SK-N-SH (cell line): ENCODE measurements at regions not wholly inside any gene's neighbourhood (a gene's known extent, or its start where the extent isn't known, plus 50 kb on each side); places are given as distances from the start of the nearest gene placed in this dataset.

Experiments used
- CTCF ChIA-PET: fragments of 300-600, 350-600 bp; formaldehyde crosslinking; extraction: SDS; loops from one replicate; lab custom pipeline; 2021; lab: Yijun Ruan, JAX
- POLR2A ChIA-PET: fragments of 350-600 bp; sonication (Branson Sonifier 250); formaldehyde crosslinking; extraction: SDS; loops from one replicate; lab custom pipeline; 2020; ENCODE audit warnings: antibody characterized with exemption, inconsistent platforms; lab: Yijun Ruan, JAX
- DNase-seq: peaks from one replicate; pipeline ENCODE4 v3.0.0; 2012
- H2AFZ ChIP-seq: fragments of 200-600 bp; sonication (generic); 2 replicates; pipeline ENCODE4 v1.8.1; 2016; ENCODE audit warnings: antibody characterized with exemption, mild to moderate bottlenecking, low read depth
- H3F3A ChIP-seq: fragments of 200-600 bp; sonication (generic); replicated peaks from 2 replicates; pipeline ENCODE3; 2016; ENCODE audit warnings: antibody characterized with exemption, mild to moderate bottlenecking; ENCODE audit not compliant: insufficient read depth
- H3K27ac ChIP-seq, 2 experiments: fragments of 200-500 bp in 1 of 2; fragments of 200-600 bp in 1 of 2; sonication (Bioruptor generic) in 1 of 2; sonication (generic), shearing (Covaris generic) in 1 of 2; 2 replicates each; pipeline versions ENCODE4 v1.5.1 to v1.6.1; 2014 to 2016; ENCODE audit warnings: low read depth in 2 of 2, inconsistent platforms in 1 of 2, low read length in 1 of 2, mild to moderate bottlenecking in 1 of 2, mixed read lengths in 1 of 2
- H3K27me3 ChIP-seq: fragments of 200-600 bp; sonication (generic), shearing (Covaris generic); 2 replicates; pipeline ENCODE4 v1.6.1; 2016; ENCODE audit warnings: mixed run types; ENCODE audit not compliant: insufficient read depth
- H3K36me3 ChIP-seq, 2 experiments: fragments of 200-500 bp in 1 of 2; fragments of 200-600 bp in 1 of 2; sonication (Bioruptor generic) in 1 of 2; sonication (generic) in 1 of 2; replicated peaks in 1 of 2; 2 replicates each; pipeline versions ENCODE3 to v1.5.1; 2014 to 2016; ENCODE audit warnings: low read length in 1 of 2, mild to moderate bottlenecking in 1 of 2; ENCODE audit not compliant: insufficient read depth in 2 of 2, control insufficient read depth in 1 of 2
- H3K4me1 ChIP-seq, 2 experiments: fragments of 200-500 bp in 1 of 2; fragments of 200-600 bp in 1 of 2; sonication (Bioruptor generic) in 1 of 2; sonication (generic), shearing (Covaris generic) in 1 of 2; 2 replicates each; pipeline versions ENCODE4 v1.5.1 to v1.6.1; 2014 to 2016; ENCODE audit warnings: low read depth in 1 of 2, low read length in 1 of 2, mixed run types in 1 of 2; ENCODE audit not compliant: insufficient read depth in 2 of 2, control insufficient read depth in 1 of 2
- H3K4me2 ChIP-seq: fragments of 200-600 bp; sonication (generic), shearing (Covaris generic); 2 replicates; pipeline ENCODE4 v1.6.1; 2017; ENCODE audit warnings: mixed run types
- H3K4me3 ChIP-seq, 2 experiments: fragments of 200-500 bp in 1 of 2; fragments of 200-600 bp in 1 of 2; sonication (Bioruptor generic) in 1 of 2; sonication (generic), shearing (Covaris generic) in 1 of 2; 2 replicates each; pipeline versions ENCODE4 v1.5.1 to v1.8.1; 2014 to 2016; ENCODE audit warnings: low read depth in 2 of 2, inconsistent platforms in 1 of 2, low read length in 1 of 2, mild to moderate bottlenecking in 1 of 2, mixed read lengths in 1 of 2, moderate library complexity in 1 of 2
- H3K79me2 ChIP-seq: fragments of 200-600 bp; sonication (generic); 2 replicates; pipeline ENCODE4 v1.8.1; 2017; ENCODE audit warnings: mild to moderate bottlenecking; ENCODE audit not compliant: insufficient read depth
- H3K9ac ChIP-seq: fragments of 200-600 bp; sonication (generic); 2 replicates; pipeline ENCODE4 v1.6.1; 2017; ENCODE audit warnings: mixed run types
- H3K9me2 ChIP-seq: fragments of 200-600 bp; sonication (generic); 2 replicates; pipeline ENCODE4 v1.6.1; 2017; ENCODE audit warnings: mixed run types
- H3K9me3 ChIP-seq: fragments of 200-600 bp; sonication (generic); 2 replicates; pipeline ENCODE4 v1.6.1; 2017; ENCODE audit warnings: mixed run types, mild to moderate bottlenecking, moderate library complexity
- H4K20me1 ChIP-seq: fragments of 200-600 bp; sonication (generic); 2 replicates; pipeline ENCODE4 v1.6.1; 2017; ENCODE audit warnings: mild to moderate bottlenecking, mixed run types; ENCODE audit not compliant: insufficient read depth
- EP300 ChIP-seq, 2 experiments: IDR thresholded peaks; 2 replicates each; pipeline versions ENCODE4 v1.4.0 to v1.6.1; 2012; ENCODE audit warnings: borderline replicate concordance in 1 of 2, low read depth in 1 of 2, low read length in 1 of 2
- FOXM1 ChIP-seq: IDR thresholded peaks from 2 replicates; pipeline ENCODE4 v1.4.0; 2012; ENCODE audit warnings: low read depth, mild to moderate bottlenecking
- GABPA ChIP-seq: IDR thresholded peaks from 2 replicates; pipeline ENCODE4 v1.4.0; 2012; ENCODE audit warnings: low read depth, mild to moderate bottlenecking
- GATA2 ChIP-seq: sonication (generic); formaldehyde crosslinking; IDR thresholded peaks from 2 replicates; pipeline ENCODE4 v1.5.0; 2020; ENCODE audit warnings: mild to moderate bottlenecking, missing genetic modification reagents
- JUND ChIP-seq: IDR thresholded peaks from 2 replicates; pipeline ENCODE4 v1.4.0; 2012
- NFIC ChIP-seq: IDR thresholded peaks from 2 replicates; pipeline ENCODE4 v1.4.0; 2012; ENCODE audit warnings: borderline replicate concordance
- POLR2AphosphoS5 ChIP-seq: IDR thresholded peaks from 2 replicates; pipeline ENCODE4 v1.6.1; 2012; ENCODE audit warnings: low read depth, low read length
- RAD21 ChIP-seq: IDR thresholded peaks from 2 replicates; pipeline ENCODE4 v1.6.1; 2012; ENCODE audit warnings: mild to moderate bottlenecking, low read length
- RXRA ChIP-seq: IDR thresholded peaks from 2 replicates; pipeline ENCODE4 v1.4.0; 2012; ENCODE audit warnings: low read depth, mild to moderate bottlenecking, borderline replicate concordance
- SIN3A ChIP-seq: IDR thresholded peaks from 2 replicates; pipeline ENCODE4 v1.6.1; 2012; ENCODE audit warnings: low read depth, mild to moderate bottlenecking, low read length, moderate library complexity, borderline replicate concordance
- SMC3 ChIP-seq: IDR thresholded peaks from 2 replicates; pipeline ENCODE4 v1.6.1; 2012; ENCODE audit warnings: low read depth, low read length, improper control_type of control experiment
- TAF1 ChIP-seq: IDR thresholded peaks from 2 replicates; pipeline ENCODE4 v1.6.1; 2012; ENCODE audit warnings: low read depth, mild to moderate bottlenecking, low read length, moderate library complexity, borderline replicate concordance
- TCF12 ChIP-seq: IDR thresholded peaks from 2 replicates; pipeline ENCODE4 v1.4.0; 2012
- TEAD4 ChIP-seq: IDR thresholded peaks from 2 replicates; pipeline ENCODE4 v1.4.0; 2012; ENCODE audit warnings: mild to moderate bottlenecking, borderline replicate concordance; ENCODE audit not compliant: insufficient read depth
- YY1 ChIP-seq: IDR thresholded peaks from 2 replicates; pipeline ENCODE4 v1.4.0; 2012; ENCODE audit warnings: low read depth, mild to moderate bottlenecking
- WGBS: methylation state at CpG from one replicate; pipeline ENCODE4 v1.1.6; 2017; ENCODE audit warnings: low lambda C conversion rate; 5-methylcytosine and 5-hydroxymethylcytosine counted together
- TF ChIP-seq, protein P1 (sequence below): IDR thresholded peaks from 2 replicates; pipeline ENCODE4; 2012
- TF ChIP-seq, protein P2 (sequence below): IDR thresholded peaks from 2 replicates; pipeline ENCODE4 v1.4.0; 2012; ENCODE audit warnings: low read depth, borderline replicate concordance
- TF ChIP-seq, protein P3 (sequence below): fragments of 150-350 bp; IDR thresholded peaks from 2 replicates; pipeline ENCODE4 v1.6.1; 2016; ENCODE audit warnings: mild to moderate bottlenecking, low read depth, low read length
- TF ChIP-seq, protein P4 (sequence below): fragments of 200-600 bp; sonication (generic); IDR thresholded peaks from 2 replicates; pipeline ENCODE4 v1.6.1; 2017; ENCODE audit warnings: antibody characterized with exemption, mild to moderate bottlenecking, moderate library complexity
- TF ChIP-seq, protein P5 (sequence below): IDR thresholded peaks from 2 replicates; pipeline ENCODE4 v1.6.1; 2012; ENCODE audit warnings: mild to moderate bottlenecking, low read depth, low read length, moderate library complexity

DNA sequence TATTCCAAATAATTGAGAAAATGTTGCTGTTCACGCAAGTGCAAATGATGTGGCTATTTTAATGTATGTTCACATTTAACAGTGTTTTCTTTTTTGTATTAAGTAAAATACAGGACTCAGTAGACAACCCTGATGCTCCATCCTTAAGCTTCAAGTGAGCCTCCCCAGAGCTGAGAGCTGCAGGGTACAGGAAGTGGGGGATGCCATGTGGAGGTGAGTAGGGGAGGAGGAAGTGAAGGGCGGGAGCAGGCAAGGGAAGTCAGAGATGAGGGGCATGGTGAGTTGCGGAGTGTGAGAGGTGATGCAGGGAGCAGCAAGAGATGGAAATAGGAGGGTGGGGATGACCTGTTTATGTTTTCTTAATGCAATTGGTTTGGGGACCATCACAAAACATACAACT is 711.0 kb downstream of the UQCRFS1 start:
- no peak for DNase-seq
- TF ChIP-seq FOXM1 (no peak), GABPA (no peak), YY1 (no peak), TCF12 (no peak), EP300 (IDR thresholded peaks at IDR 0.05; ENCODE audit: borderline replicate concordance in 1 of 2, low read depth in 1 of 2, low read length in 1 of 2) (no peak), RXRA (no peak), GATA2 (CRISPR knock-in tag) (no peak), RAD21 (no peak), JUND (no peak), NFIC (no peak), SMC3 (no peak), TEAD4 (no peak)
- TF ChIP-seq, protein P1, sequence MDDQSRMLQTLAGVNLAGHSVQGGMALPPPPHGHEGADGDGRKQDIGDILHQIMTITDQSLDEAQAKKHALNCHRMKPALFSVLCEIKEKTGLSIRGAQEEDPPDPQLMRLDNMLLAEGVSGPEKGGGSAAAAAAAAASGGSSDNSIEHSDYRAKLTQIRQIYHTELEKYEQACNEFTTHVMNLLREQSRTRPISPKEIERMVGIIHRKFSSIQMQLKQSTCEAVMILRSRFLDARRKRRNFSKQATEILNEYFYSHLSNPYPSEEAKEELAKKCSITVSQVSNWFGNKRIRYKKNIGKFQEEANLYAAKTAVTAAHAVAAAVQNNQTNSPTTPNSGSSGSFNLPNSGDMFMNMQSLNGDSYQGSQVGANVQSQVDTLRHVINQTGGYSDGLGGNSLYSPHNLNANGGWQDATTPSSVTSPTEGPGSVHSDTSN = no peak
- TF ChIP-seq, protein P2, sequence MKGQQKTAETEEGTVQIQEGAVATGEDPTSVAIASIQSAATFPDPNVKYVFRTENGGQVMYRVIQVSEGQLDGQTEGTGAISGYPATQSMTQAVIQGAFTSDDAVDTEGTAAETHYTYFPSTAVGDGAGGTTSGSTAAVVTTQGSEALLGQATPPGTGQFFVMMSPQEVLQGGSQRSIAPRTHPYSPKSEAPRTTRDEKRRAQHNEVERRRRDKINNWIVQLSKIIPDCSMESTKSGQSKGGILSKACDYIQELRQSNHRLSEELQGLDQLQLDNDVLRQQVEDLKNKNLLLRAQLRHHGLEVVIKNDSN = no peak
- TF ChIP-seq, protein P3, sequence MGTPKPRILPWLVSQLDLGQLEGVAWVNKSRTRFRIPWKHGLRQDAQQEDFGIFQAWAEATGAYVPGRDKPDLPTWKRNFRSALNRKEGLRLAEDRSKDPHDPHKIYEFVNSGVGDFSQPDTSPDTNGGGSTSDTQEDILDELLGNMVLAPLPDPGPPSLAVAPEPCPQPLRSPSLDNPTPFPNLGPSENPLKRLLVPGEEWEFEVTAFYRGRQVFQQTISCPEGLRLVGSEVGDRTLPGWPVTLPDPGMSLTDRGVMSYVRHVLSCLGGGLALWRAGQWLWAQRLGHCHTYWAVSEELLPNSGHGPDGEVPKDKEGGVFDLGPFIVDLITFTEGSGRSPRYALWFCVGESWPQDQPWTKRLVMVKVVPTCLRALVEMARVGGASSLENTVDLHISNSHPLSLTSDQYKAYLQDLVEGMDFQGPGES = no peak
- Histone ChIP-seq H4K20me1 (no peaks in the 10 kb centered on the region), H3K27ac (no peak overlapping the region), H3K36me3 (no peaks in the 10 kb centered on the region), H3K4me3 (no peak overlapping the region), H3K4me2 (no peak overlapping the region), H3K9me2 (no peaks in the 10 kb centered on the region), H2AFZ (no peak overlapping the region), H3K9ac (no peak overlapping the region), H3K79me2 (no peaks in the 10 kb centered on the region), H3K9me3 (no peaks in the 10 kb centered on the region), H3K27me3 (peaks cover 11% of the 10 kb centered on the region; the same call in 1 of the 2 replicates), H3F3A (no peaks in the 10 kb centered on the region), H3K4me1 (no peaks in the 10 kb centered on the region)
- ChIA-PET POLR2A (interaction anchor here (0.8 kb wide), 1 partner anchor 25 kb away, joined by 3 read pairs; no protein-coding TSS in a partner anchor), CTCF (interaction anchor here (0.9 to 1.1 kb wide), 2 partner anchors 36 to 132 kb away, joined by 3 to 4 read pairs; no protein-coding TSS in a partner anchor)
- WGBS = 17% methylated on average over 3 of the region's 3 CpGs

DNA sequence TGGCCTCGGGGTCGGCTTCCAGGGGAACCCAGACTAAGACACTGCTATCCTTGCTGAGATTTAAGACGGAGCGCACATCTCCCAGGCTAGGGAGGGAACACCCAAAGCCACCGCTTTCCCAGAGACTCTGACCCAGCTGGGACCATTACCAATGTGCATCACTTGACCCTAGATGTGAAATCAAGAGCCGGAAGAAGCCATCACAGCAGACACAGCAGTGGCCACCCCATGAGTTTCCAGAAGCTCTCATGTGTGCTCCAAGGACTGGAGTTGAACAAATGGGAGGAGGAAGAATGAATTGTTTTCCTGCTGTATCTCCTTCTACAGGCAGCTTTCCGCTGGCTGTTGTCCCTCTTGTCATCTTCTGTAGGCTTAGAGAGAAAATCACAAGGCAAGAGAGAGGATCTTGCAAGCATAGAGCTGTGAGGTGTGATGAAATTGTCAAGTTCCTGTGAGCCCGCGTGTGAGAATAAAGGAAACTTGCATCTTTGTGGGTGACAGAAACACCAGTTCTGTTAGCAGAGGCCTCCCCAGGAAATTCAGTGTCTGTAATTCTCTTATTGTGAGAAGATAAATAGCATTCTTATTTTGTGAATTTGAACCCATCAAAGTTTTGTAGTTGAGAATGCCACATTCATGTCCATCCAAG is 711.8 kb downstream of the UQCRFS1 start:
- no peak for DNase-seq
- Histone ChIP-seq H3K4me1 (no peaks in the 10 kb centered on the region), H3K4me2 (no peak overlapping the region), H3K36me3 (no peaks in the 10 kb centered on the region), H3K4me3 (no peak overlapping the region), H2AFZ (no peak overlapping the region), H3F3A (no peaks in the 10 kb centered on the region), H3K9me3 (no peaks in the 10 kb centered on the region), H3K27ac (no peak overlapping the region), H3K27me3 (peaks cover 11% of the 10 kb centered on the region; the same call in 1 of the 2 replicates), H4K20me1 (no peaks in the 10 kb centered on the region), H3K9ac (no peak overlapping the region), H3K79me2 (no peaks in the 10 kb centered on the region), H3K9me2 (no peaks in the 10 kb centered on the region)
- ChIA-PET CTCF (interaction anchor here (0.9 kb wide), 1 partner anchor 133 kb away, joined by 4 read pairs; no protein-coding TSS in a partner anchor), POLR2A (interaction anchor here (0.8 kb wide), 1 partner anchor 24 kb away, joined by 3 read pairs; no protein-coding TSS in a partner anchor)
- 19% methylated on average over 8 of the region's 9 CpGs for WGBS
- TF ChIP-seq YY1 (no peak), POLR2AphosphoS5 (no peak), GATA2 (CRISPR knock-in tag) (no peak), SIN3A (no peak), TAF1 (no peak), JUND (no peak)
- TF ChIP-seq, protein P4, sequence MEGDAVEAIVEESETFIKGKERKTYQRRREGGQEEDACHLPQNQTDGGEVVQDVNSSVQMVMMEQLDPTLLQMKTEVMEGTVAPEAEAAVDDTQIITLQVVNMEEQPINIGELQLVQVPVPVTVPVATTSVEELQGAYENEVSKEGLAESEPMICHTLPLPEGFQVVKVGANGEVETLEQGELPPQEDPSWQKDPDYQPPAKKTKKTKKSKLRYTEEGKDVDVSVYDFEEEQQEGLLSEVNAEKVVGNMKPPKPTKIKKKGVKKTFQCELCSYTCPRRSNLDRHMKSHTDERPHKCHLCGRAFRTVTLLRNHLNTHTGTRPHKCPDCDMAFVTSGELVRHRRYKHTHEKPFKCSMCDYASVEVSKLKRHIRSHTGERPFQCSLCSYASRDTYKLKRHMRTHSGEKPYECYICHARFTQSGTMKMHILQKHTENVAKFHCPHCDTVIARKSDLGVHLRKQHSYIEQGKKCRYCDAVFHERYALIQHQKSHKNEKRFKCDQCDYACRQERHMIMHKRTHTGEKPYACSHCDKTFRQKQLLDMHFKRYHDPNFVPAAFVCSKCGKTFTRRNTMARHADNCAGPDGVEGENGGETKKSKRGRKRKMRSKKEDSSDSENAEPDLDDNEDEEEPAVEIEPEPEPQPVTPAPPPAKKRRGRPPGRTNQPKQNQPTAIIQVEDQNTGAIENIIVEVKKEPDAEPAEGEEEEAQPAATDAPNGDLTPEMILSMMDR = no peak
- TF ChIP-seq, protein P5, sequence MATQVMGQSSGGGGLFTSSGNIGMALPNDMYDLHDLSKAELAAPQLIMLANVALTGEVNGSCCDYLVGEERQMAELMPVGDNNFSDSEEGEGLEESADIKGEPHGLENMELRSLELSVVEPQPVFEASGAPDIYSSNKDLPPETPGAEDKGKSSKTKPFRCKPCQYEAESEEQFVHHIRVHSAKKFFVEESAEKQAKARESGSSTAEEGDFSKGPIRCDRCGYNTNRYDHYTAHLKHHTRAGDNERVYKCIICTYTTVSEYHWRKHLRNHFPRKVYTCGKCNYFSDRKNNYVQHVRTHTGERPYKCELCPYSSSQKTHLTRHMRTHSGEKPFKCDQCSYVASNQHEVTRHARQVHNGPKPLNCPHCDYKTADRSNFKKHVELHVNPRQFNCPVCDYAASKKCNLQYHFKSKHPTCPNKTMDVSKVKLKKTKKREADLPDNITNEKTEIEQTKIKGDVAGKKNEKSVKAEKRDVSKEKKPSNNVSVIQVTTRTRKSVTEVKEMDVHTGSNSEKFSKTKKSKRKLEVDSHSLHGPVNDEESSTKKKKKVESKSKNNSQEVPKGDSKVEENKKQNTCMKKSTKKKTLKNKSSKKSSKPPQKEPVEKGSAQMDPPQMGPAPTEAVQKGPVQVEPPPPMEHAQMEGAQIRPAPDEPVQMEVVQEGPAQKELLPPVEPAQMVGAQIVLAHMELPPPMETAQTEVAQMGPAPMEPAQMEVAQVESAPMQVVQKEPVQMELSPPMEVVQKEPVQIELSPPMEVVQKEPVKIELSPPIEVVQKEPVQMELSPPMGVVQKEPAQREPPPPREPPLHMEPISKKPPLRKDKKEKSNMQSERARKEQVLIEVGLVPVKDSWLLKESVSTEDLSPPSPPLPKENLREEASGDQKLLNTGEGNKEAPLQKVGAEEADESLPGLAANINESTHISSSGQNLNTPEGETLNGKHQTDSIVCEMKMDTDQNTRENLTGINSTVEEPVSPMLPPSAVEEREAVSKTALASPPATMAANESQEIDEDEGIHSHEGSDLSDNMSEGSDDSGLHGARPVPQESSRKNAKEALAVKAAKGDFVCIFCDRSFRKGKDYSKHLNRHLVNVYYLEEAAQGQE = no peak
